CD4-positive, alpha-beta T cell treated with Interleukin-15 for 4 hours (primary cell): ENCODE measurements at regions not wholly inside any gene's neighbourhood (a gene's known extent, or its start where the extent isn't known, plus 50 kb on each side); places are given as distances from the start of the nearest gene placed in this dataset.
"Not testable (repeated sequence)": the region's sequence is repeated elsewhere in the genome, so short reads cannot be mapped to it uniquely, and the experiment has no call there.

Experiments used
- DNase-seq: peaks from one replicate; pipeline ENCODE4 v3.0.0-alpha.2; 2020; ENCODE audit warnings: low spot score

GRCh38 chr11:112514011-112514740 lies 253.5 kb upstream of the PLET1 start:
- DNase-seq: no peak

GRCh38 chr11:112516261-112516660 lies 255.6 kb upstream of the PLET1 start:
- no peak for DNase-seq

GRCh38 chr11:112516755-112517154 lies 256.1 kb upstream of the PLET1 start:
- DNase-seq: no peak

- DNase-seq: no peak
Observed at GRCh38 chr11:112518371-112518770, 257.7 kb upstream of the PLET1 start.

GRCh38 chr11:112519751-112520150 lies 259.1 kb upstream of the PLET1 start:
- no peak for DNase-seq

GRCh38 chr11:112520354-112520753 lies 259.7 kb upstream of the PLET1 start:
- no peak for DNase-seq

GRCh38 chr11:112522536-112522935 lies 261.9 kb upstream of the PLET1 start:
- DNase-seq: no peak

- DNase-seq: no peak
Observed at GRCh38 chr11:112523031-112523430, 262.4 kb upstream of the PLET1 start.

- DNase-seq: no peak
Observed at GRCh38 chr11:112523477-112523876, 262.8 kb upstream of the PLET1 start.

- no peak for DNase-seq
Observed at GRCh38 chr11:112523951-112524350, 263.3 kb upstream of the PLET1 start.

- DNase-seq: no peak
Observed at GRCh38 chr11:112524798-112525197, 264.1 kb upstream of the PLET1 start.

- no peak for DNase-seq
Observed at GRCh38 chr11:112525270-112525669, 264.6 kb upstream of the PLET1 start.

- DNase-seq: no peak
Observed at GRCh38 chr11:112525844-112526590, 265.4 kb upstream of the PLET1 start.

GRCh38 chr11:112526699-112527416 lies 266.2 kb upstream of the PLET1 start:
- no peak for DNase-seq

- no peak for DNase-seq
Observed at GRCh38 chr11:112529071-112529470, 268.4 kb upstream of the PLET1 start.

- DNase-seq: no peak
Observed at GRCh38 chr11:112532506-112532905, 271.8 kb upstream of the PLET1 start.

- no peak for DNase-seq
Observed at GRCh38 chr11:112533682-112534081, 273.0 kb upstream of the PLET1 start.

- DNase-seq: no peak
Observed at GRCh38 chr11:112534208-112534607, 273.5 kb upstream of the PLET1 start.

GRCh38 chr11:112537026-112537425 lies 276.4 kb upstream of the PLET1 start:
- no peak for DNase-seq

GRCh38 chr11:112537846-112538330 lies 277.2 kb upstream of the PLET1 start:
- no peak for DNase-seq

- DNase-seq: no peak
Observed at GRCh38 chr11:112538534-112539280, 278.0 kb upstream of the PLET1 start.

GRCh38 chr11:112539281-112539555 lies 278.6 kb upstream of the PLET1 start:
- not testable (repeated sequence) for DNase-seq
